ENCODE measurements at regions not wholly inside any gene's neighbourhood (a gene's known extent, or its start where the extent isn't known, plus 50 kb on each side); places are given as distances from the start of the nearest gene placed in this dataset.

DNA sequence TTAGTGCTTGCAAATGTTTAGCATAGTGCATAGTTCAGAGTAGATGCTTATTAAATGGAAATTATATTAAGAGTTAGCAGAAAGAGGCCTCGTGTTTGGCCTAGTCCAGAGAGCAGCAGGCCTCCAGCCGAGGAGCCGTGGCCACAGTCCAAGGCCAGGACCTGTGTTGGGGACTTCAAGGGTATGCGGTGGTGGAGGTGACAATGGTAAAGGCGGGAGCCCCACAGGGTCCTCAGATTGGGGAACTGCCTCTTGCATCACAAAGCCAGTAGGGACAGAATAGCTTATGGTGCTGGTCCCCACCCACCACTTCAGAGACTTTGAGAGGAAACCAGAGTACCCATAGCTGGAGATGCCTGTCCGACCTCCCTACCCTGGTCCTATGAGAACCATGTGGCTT lies 554.6 kb upstream of the RIOK2 start:
- no peak for DNase-seq

- DNase-seq, result no peak
Measured at GRCh38 chr5:97745817-97746216, 562.8 kb upstream of the RIOK2 start.

DNA sequence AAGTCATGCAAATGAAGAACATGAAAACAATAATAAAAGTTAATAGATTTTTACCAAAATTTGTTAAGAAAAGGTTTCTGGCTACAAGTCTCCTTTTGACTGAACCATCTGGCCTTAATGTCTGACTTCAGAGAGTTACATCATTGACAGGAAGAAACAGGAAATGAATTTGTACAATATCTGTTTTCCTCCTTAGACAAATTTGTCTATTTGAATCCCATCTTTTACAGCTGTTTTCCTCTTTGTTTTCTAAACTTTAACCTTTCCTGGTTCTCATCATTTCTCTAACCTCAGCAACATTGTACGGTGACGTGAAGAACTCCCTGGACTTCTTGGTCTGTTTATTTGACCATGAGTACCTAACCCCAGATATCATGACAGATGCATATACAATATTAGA lies 567.5 kb upstream of the RIOK2 start:
- no peak for DNase-seq

GRCh38 chr5:97751540-97751939 lies 568.5 kb upstream of the RIOK2 start:
- DNase-seq, result no peak

- no peak for DNase-seq
Measured at GRCh38 chr5:97752871-97753270, 569.8 kb upstream of the RIOK2 start.

- DNase-seq, result no peak
Measured at GRCh38 chr5:97762483-97762882, 579.4 kb upstream of the RIOK2 start.

DNA sequence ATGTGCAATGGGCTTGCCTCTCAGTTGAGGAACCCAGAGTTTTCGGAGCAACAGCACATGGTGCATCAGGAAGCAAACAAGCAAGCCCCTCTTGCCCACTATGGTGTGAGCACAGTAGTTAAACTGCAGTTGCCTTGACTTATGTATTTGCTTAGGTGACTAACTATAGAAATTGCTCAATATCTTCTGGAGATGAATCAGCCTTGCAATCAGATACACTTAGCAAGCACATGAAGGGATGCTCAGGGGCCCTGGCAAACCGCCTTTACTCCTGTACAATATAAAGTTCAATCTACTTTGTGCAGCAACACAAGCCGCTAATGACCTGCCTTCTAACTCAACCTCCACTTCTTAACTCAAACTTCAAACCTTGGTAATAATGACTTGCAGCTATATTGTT lies 581.7 kb upstream of the RIOK2 start:
- DNase-seq, result no peak

DNA sequence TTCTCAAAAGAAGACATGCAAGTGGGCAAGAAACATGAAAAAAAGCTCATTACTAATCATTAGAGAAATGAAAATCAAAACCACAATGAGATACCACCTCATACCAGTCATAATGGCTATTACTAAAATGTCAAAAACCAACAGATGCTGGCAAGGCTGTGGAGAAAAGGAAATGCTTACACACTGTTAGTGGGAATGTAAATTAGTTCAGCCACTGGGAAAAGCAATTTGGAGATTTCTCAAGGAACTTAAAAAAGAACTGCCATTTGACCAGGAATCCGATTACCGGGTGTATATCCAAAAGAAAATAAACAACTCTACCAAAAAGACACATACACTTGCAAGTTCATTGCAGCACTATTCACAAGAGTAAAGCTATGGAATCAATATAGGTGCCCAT lies 595.4 kb upstream of the RIOK2 start:
- DNase-seq, result no peak

DNA sequence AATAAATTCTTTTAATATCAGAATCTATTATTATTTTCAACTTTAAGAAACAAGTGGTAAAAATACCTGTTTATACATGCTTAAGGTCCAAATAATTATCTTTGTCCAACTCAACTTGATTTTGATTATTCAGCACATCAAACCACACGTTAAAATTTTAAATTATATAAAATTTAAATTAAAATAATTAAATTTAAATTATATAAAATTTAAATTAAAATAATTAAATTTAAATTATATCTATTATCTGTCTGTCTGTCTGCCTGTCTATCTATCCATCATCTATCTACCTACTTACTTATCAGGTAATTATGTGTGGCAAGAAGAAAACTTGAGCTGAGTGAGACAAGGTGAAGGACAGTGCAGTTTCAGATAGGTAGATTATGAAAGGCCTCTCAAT lies 605.3 kb upstream of the RIOK2 start:
- DNase-seq, result no peak

GRCh38 chr5:97797994-97798451 lies 615.0 kb upstream of the RIOK2 start:
- no peak for DNase-seq

- no peak for DNase-seq
Measured at GRCh38 chr5:97801461-97801860, 618.4 kb upstream of the RIOK2 start.

DNA sequence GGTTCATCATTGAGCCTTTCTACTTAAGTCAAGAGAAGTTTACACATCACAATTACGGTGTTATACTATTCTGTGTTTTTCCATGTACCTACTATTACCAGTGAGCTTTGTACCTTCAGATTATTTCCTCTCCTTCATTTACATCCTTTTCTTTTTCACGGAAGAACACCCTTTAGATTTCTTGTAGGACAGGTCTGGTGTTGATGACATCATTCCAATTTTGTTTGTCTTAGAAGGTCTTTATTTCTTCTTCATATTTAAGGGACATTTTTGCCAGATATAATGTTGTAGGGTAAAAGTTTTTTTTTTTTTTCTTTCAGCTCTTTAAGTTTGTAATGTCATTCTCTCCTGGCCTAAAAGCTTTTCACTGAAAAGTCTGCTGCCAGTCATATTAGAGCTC lies 637.1 kb upstream of the RIOK2 start:
- DNase-seq, result no peak

DNA sequence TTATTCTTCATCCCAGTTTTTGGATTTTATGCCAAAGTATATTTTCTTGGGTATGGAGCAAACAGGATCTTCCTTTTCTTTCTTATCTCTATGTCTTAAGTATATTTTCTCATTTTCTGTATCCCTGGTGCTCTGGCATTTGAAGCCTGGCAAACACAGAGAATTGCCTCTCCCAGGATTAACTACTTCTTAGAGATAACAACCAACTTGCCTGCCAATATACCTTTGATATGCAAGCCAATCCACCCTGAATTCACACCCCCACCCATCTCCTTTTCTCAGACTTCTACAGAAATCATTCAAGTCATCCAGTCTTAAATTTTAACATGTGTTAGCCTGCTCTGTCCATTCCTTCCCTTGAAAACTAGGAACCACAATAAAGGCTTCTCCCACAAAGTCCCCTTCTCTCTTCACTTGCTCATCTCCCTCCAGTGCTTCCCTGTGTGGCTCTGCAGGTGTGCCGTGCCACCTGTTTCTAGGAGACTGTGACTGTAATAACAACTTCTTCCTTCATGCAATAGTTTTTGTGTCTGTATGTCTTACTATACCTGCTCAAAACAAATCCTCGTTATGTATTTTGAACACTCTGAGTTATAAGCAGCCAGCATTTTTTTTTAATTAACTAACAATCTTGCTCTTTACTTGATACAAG lies 649.7 kb upstream of the RIOK2 start:
- DNase-seq, result no peak

- DNase-seq, result no peak
Measured at GRCh38 chr5:97834561-97834960, 651.5 kb upstream of the RIOK2 start.

- no peak for DNase-seq
Measured at GRCh38 chr5:97835112-97835511, 652.1 kb upstream of the RIOK2 start.

GRCh38 chr5:97836816-97837215 lies 653.8 kb upstream of the RIOK2 start:
- no peak for DNase-seq

- no peak for DNase-seq
Measured at GRCh38 chr5:97838214-97838613, 655.2 kb upstream of the RIOK2 start.

- no peak for DNase-seq
Measured at GRCh38 chr5:97839341-97840086, 656.5 kb upstream of the RIOK2 start.

GRCh38 chr5:97840643-97841042 lies 657.6 kb upstream of the RIOK2 start:
- no peak for DNase-seq

DNA sequence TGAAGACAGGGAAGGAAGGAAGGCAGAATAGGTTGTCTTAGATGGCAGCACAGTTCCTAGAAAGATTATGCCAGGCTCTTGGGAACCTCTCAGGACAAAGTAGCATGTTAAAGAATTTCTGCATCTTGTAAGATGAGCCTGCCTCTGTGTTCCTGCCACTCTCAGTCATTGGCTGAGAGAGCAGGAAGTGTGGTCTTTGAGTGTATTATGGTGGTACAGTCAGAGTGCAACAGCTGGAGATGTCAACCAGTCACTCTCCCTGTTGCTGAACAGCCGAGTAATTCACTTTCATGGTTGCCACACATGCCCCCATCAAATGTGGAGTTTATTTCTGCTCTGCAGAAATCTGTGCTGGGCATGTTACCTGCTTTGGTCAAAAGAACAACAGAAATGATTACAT lies 659.6 kb upstream of the RIOK2 start:
- no peak for DNase-seq

GRCh38 chr5:97844797-97845196 lies 661.8 kb upstream of the RIOK2 start:
- no peak for DNase-seq

GRCh38 chr5:97846643-97847042 lies 663.6 kb upstream of the RIOK2 start:
- no peak for DNase-seq

GRCh38 chr5:97847920-97848631 lies 665.0 kb upstream of the RIOK2 start:
- no peak for DNase-seq

- no peak for DNase-seq
Measured at GRCh38 chr5:97851036-97851435, 668.0 kb upstream of the RIOK2 start.
